ENCODE measurements at regions not wholly inside any gene's neighbourhood (a gene's known extent, or its start where the extent isn't known, plus 50 kb on each side); places are given as distances from the start of the nearest gene placed in this dataset.

DNA sequence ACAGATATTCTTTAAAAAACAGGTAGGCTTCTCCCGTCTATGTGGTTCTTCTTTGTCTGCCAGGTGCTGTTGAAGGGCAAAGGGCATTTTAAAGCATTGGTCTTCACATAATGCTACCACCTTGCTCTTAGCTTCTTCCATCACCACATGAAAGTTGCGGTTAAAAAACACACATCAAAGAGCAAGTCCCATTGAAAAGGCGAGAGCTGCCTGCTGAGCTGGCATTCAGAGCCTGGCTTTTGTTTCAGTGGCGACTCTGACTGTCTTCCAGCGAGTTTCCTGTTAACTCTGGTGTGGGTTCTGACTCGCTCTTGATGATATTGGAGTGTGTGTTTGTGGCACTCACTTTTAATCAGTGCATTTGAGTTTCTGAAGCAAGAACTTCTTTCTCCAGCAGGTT lies 624.9 kb upstream of the FANCL start:
- SMC1A ChIA-PET (ENCODE audit: uncharacterized antibody, unreplicated experiment): no interaction called here
- CTCF ChIA-PET: no interaction called here
- FAIRE-seq: no peak
- POLR2A ChIA-PET: no interaction called here
- H3K4me2 ChIP-seq (ENCODE audit: control insufficient read depth, insufficient read depth): peak overlapping the region; percentile 56; the same call in 1 of the 2 replicates
- H3K4me1 ChIP-seq (ENCODE audit: control insufficient read depth, insufficient read depth, low read length): peaks cover 20% of the 10 kb centered on the region
- H3K9ac ChIP-seq (ENCODE audit: control insufficient read depth, insufficient read depth, low read length): no peak overlapping the region
- H3K27me3 ChIP-seq (replicated peaks in 1 of 2; ENCODE audit: control insufficient read depth in 2 of 2, insufficient read depth in 2 of 2, low read length in 1 of 2): no peaks in the 10 kb centered on the region
- in situ Hi-C loops (cut with MboI): no loop called here
- no peaks in the 10 kb centered on the region for H4K20me1 ChIP-seq (ENCODE audit: control insufficient read depth, insufficient read depth)
- no peaks in the 10 kb centered on the region for H3K79me2 ChIP-seq (ENCODE audit: control insufficient read depth, insufficient read depth, low read length)
- no TSS peak for BruUV-seq (replicated peaks)
- H3K9me3 ChIP-seq (replicated peaks; ENCODE audit: control insufficient read depth, insufficient read depth, low read length): no peaks in the 10 kb centered on the region
- H3K36me3 ChIP-seq (ENCODE audit: control insufficient read depth in 2 of 2, insufficient read depth in 2 of 2, low read length in 1 of 2): no peaks in the 10 kb centered on the region
- WGBS (ENCODE audit: insufficient coverage, insufficient replicate concordance, low lambda C conversion rate, missing lambda C conversion rate): under 1% methylated on average over 6 of the region's 6 CpGs
- no peak overlapping the region for H3K27ac ChIP-seq (ENCODE audit: control insufficient read depth, insufficient read depth)
- RAD21 ChIA-PET (ENCODE audit: unreplicated experiment): no interaction called here
- H2AFZ ChIP-seq (ENCODE audit: control insufficient read depth, low read depth, low read length): no peak overlapping the region
- DNase-seq (ENCODE audit: low read depth, low spot score): peak; percentile 21
- TF ChIP-seq SMARCA5 (IDR thresholded peaks at IDR 0.05) (no peak), NR2F1 (conservative IDR thresholded peaks at IDR 0.05) (peak; percentile 31; the same call in 1 of the 2 replicates), REST (IDR thresholded peaks at IDR 0.05; ENCODE audit: low read depth, low read length) (no peak), RUNX3 (IDR thresholded peaks at IDR 0.05; ENCODE audit: low read length) (peak; percentile 93), CBFB (IDR thresholded peaks at IDR 0.05; ENCODE audit: low read depth) (peak; percentile 62; the same call in 1 of the 2 replicates), TCF7 (IDR thresholded peaks at IDR 0.05; ENCODE audit: borderline replicate concordance) (peak; percentile 89)
- intact Hi-C loops (cut with micrococcal nuclease; ENCODE audit: unreplicated experiment): no loop called here
- ATAC-seq: peak; percentile 58
- H3K4me3 ChIP-seq: no peak overlapping the region

Data from GM12878 (cell line).